ENCODE measurements at regions not wholly inside any gene's neighbourhood (a gene's known extent, or its start where the extent isn't known, plus 50 kb on each side); places are given as distances from the start of the nearest gene placed in this dataset.

- no peak overlapping the region for H3K14ac ChIP-seq (ENCODE audit: insufficient read length)
- no peak for DNase-seq (ENCODE audit: low read depth in 1 of 2, low spot score in 2 of 2)
- no peak overlapping the region for H2BK5ac ChIP-seq (ENCODE audit: low read depth, low read length)
- H3K23me2 ChIP-seq (ENCODE audit: low read depth, low read length) = no peaks in the 10 kb centered on the region
- no peak overlapping the region for H3K4me2 ChIP-seq (ENCODE audit: insufficient read depth in 1 of 2, low read depth in 2 of 2, low read length in 2 of 2)
- H3K23ac ChIP-seq (ENCODE audit: insufficient read length) = no peak overlapping the region
- H3K27ac ChIP-seq (ENCODE audit: low read depth, low read length) = no peak overlapping the region
- no peak for TF ChIP-seq FOSL1 (IDR thresholded peaks at IDR 0.05; ENCODE audit: insufficient read depth, low read depth, low read length)
- no peak for TF ChIP-seq JUND (IDR thresholded peaks at IDR 0.05; ENCODE audit: low read length)
- no peak for TF ChIP-seq ASH2L (IDR thresholded peaks at IDR 0.05; ENCODE audit: low read length)
- TF ChIP-seq BRCA1 (IDR thresholded peaks at IDR 0.05; ENCODE audit: low read depth, low read length) = no peak
- no peak for TF ChIP-seq GTF2F1 (IDR thresholded peaks at IDR 0.05; ENCODE audit: borderline replicate concordance, low read depth, low read length)
- no peak for TF ChIP-seq TAF1 (IDR thresholded peaks at IDR 0.05; ENCODE audit: low read depth, low read length)
- no peak for TF ChIP-seq CHD1 (IDR thresholded peaks at IDR 0.05; ENCODE audit: low read depth, low read length)
- no peak for TF ChIP-seq RFX5 (IDR thresholded peaks at IDR 0.05; ENCODE audit: borderline replicate concordance, low read depth, low read length)
- TF ChIP-seq E2F6 (IDR thresholded peaks at IDR 0.05) = no peak
- TF ChIP-seq SIRT6 (IDR thresholded peaks at IDR 0.05; ENCODE audit: low read length) = no peak
- no peak for TF ChIP-seq HDAC6 (IDR thresholded peaks at IDR 0.05; ENCODE audit: low read depth, low read length)
- TF ChIP-seq HDAC2 (IDR thresholded peaks at IDR 0.05; ENCODE audit: borderline replicate concordance in 1 of 2, low read depth in 2 of 2, low read length in 2 of 2) = no peak
- TF ChIP-seq SRF (IDR thresholded peaks at IDR 0.05; ENCODE audit: low read depth, low read length) = no peak
- TF ChIP-seq NRF1 (IDR thresholded peaks at IDR 0.05; ENCODE audit: low read depth, low read length) = no peak
- no peaks in the 10 kb centered on the region for H3K79me1 ChIP-seq (ENCODE audit: low read depth, low read length)
- no peak overlapping the region for H2BK12ac ChIP-seq (ENCODE audit: low read depth, low read length)
- no peak overlapping the region for H3K4ac ChIP-seq (replicated peaks; ENCODE audit: insufficient read length, low read depth, low read length)
- no peak overlapping the region for H3K9ac ChIP-seq (replicated peaks in 1 of 4; ENCODE audit: extremely low read depth in 1 of 4, low read depth in 3 of 4, low read length in 3 of 4)
- ChIA-PET POLR2A (ENCODE audit: partially characterized antibody) (no interaction called here), CTCF (ENCODE audit: partially characterized antibody) (no interaction called here)
- no peak for FAIRE-seq
- no peak overlapping the region for H3K18ac ChIP-seq (ENCODE audit: extremely low read depth, low read length)
- H2AK5ac ChIP-seq (ENCODE audit: low read depth, low read length) = no peak overlapping the region
- no peaks in the 10 kb centered on the region for H3K79me2 ChIP-seq (ENCODE audit: control insufficient read depth in 1 of 2, insufficient read depth in 2 of 2, low read length in 2 of 2)
- no peaks in the 10 kb centered on the region for H3K27me3 ChIP-seq (replicated peaks in 1 of 4; ENCODE audit: control insufficient read depth in 3 of 4, extremely low read depth in 1 of 4, insufficient read depth in 3 of 4, low read length in 3 of 4)
- H4K5ac ChIP-seq (ENCODE audit: insufficient read length, low read depth, low read length) = no peak overlapping the region
- no peak overlapping the region for H4K8ac ChIP-seq (ENCODE audit: extremely low read depth, insufficient read depth, low read length)
- H4K91ac ChIP-seq (replicated peaks; ENCODE audit: insufficient read length, low read length) = no peak overlapping the region
- no peak overlapping the region for H2BK120ac ChIP-seq (replicated peaks; ENCODE audit: low read depth, low read length)
- no peaks in the 10 kb centered on the region for H3K9me3 ChIP-seq (ENCODE audit: insufficient read depth in 2 of 2, low read depth in 1 of 2, low read length in 1 of 2)
- no peak overlapping the region for H3K4me3 ChIP-seq (ENCODE audit: extremely low read depth in 1 of 4, insufficient read depth in 2 of 4, low read depth in 3 of 4, low read length in 4 of 4)
- H2BK20ac ChIP-seq (ENCODE audit: low read length) = no peak overlapping the region
- no peaks in the 10 kb centered on the region for H4K20me1 ChIP-seq (replicated peaks in 1 of 2; ENCODE audit: control insufficient read depth in 1 of 2, insufficient read depth in 2 of 2, low read length in 2 of 2)
- H3K56ac ChIP-seq (replicated peaks; ENCODE audit: insufficient read length, low read depth, low read length) = no peak overlapping the region
- H3K36me3 ChIP-seq (ENCODE audit: control insufficient read depth in 2 of 4, insufficient read depth in 4 of 4, low read length in 3 of 4) = no peaks in the 10 kb centered on the region
- H2BK15ac ChIP-seq (ENCODE audit: low read length) = no peak overlapping the region
- WGBS, 2 experiments (ENCODE audit: extremely low coverage in 1 of 2, insufficient coverage in 1 of 2, insufficient read length in 1 of 2, insufficient replicate concordance in 2 of 2, low coverage in 1 of 2, low lambda C conversion rate in 2 of 2, missing lambda C conversion rate in 1 of 2) = 76% methylated on average over 6 of the region's 6 CpGs; no CpG with 5 or more reads in 1 of the 2 experiments
- H3K4me1 ChIP-seq (replicated peaks in 1 of 4; ENCODE audit: control insufficient read depth in 3 of 4, insufficient read depth in 4 of 4, low read length in 3 of 4) = peaks cover 0 to 4% (median 0%) of the 10 kb centered on the region in 4 experiments; a peak in 1 of 7 replicates
- no peak overlapping the region for H2AFZ ChIP-seq (ENCODE audit: low read length)
Observed at GRCh38 chr18:24778810-24779418, 318.5 kb downstream of the HRH4 start.
